GM21576 (cell line): ENCODE measurements at regions not wholly inside any gene's neighbourhood (a gene's known extent, or its start where the extent isn't known, plus 50 kb on each side); places are given as distances from the start of the nearest gene placed in this dataset.
"Not testable (repeated sequence)": the region's sequence is repeated elsewhere in the genome, so short reads cannot be mapped to it uniquely, and the experiment has no call there.

Experiments used
- ATAC-seq: cut with Tn5 transposase; IDR thresholded peaks from one replicate; pipeline ENCODE4 v1.9.1; 2021; ENCODE audit warnings: mild to moderate bottlenecking, moderate library complexity; ENCODE audit not compliant: unreplicated experiment

- no peak for ATAC-seq
These were observed 706.7 kb downstream of the NTRK3 start for GRCh38 chr15:87549860-87550259.

GRCh38 chr15:87549296-87549695 lies 707.2 kb downstream of the NTRK3 start:
- ATAC-seq = no peak

GRCh38 chr15:87548590-87548989 lies 707.9 kb downstream of the NTRK3 start:
- not testable (repeated sequence) for ATAC-seq

- ATAC-seq = no peak
These were observed 708.9 kb downstream of the NTRK3 start for GRCh38 chr15:87547470-87548181.

- no peak for ATAC-seq
These were observed 718.2 kb downstream of the NTRK3 start for GRCh38 chr15:87538327-87538834.

- ATAC-seq = no peak
These were observed 719.2 kb downstream of the NTRK3 start for GRCh38 chr15:87537295-87537694.

GRCh38 chr15:87533637-87534036 lies 722.9 kb downstream of the NTRK3 start:
- not testable (repeated sequence) for ATAC-seq

- no peak for ATAC-seq
These were observed 727.7 kb downstream of the NTRK3 start for GRCh38 chr15:87528873-87529272.

GRCh38 chr15:87527875-87528274 lies 728.7 kb downstream of the NTRK3 start:
- ATAC-seq = no peak

- ATAC-seq = no peak
These were observed 729.1 kb downstream of the NTRK3 start for GRCh38 chr15:87527416-87527815.

GRCh38 chr15:87523516-87523915 lies 733.0 kb downstream of the NTRK3 start:
- no peak for ATAC-seq

- ATAC-seq = no peak
These were observed 733.5 kb downstream of the NTRK3 start for GRCh38 chr15:87522997-87523396.

GRCh38 chr15:87518957-87519356 lies 737.6 kb downstream of the NTRK3 start:
- ATAC-seq = no peak

GRCh38 chr15:87508086-87508485 lies 748.5 kb downstream of the NTRK3 start:
- ATAC-seq = no peak

GRCh38 chr15:87502173-87502572 lies 754.4 kb downstream of the NTRK3 start:
- ATAC-seq = no peak

GRCh38 chr15:87500240-87500639 lies 756.3 kb downstream of the NTRK3 start:
- ATAC-seq = no peak

- ATAC-seq = no peak
These were observed 758.0 kb downstream of the NTRK3 start for GRCh38 chr15:87498560-87498959.

GRCh38 chr15:87496795-87497194 lies 759.7 kb downstream of the NTRK3 start:
- ATAC-seq = no peak

- ATAC-seq = no peak
These were observed 760.4 kb downstream of the NTRK3 start for GRCh38 chr15:87496109-87496508.

- no peak for ATAC-seq
These were observed 762.7 kb downstream of the NTRK3 start for GRCh38 chr15:87493803-87494202.

- ATAC-seq = no peak
These were observed 764.2 kb downstream of the NTRK3 start for GRCh38 chr15:87492321-87492720.

- no peak for ATAC-seq
These were observed 765.9 kb downstream of the NTRK3 start for GRCh38 chr15:87490666-87491065.
